GM19455 (cell line): ENCODE measurements at regions not wholly inside any gene's neighbourhood (a gene's known extent, or its start where the extent isn't known, plus 50 kb on each side); places are given as distances from the start of the nearest gene placed in this dataset.

Experiments used
- ATAC-seq: cut with Tn5 transposase; IDR thresholded peaks from one replicate; pipeline ENCODE4 v1.9.1; 2021; ENCODE audit not compliant: unreplicated experiment

DNA sequence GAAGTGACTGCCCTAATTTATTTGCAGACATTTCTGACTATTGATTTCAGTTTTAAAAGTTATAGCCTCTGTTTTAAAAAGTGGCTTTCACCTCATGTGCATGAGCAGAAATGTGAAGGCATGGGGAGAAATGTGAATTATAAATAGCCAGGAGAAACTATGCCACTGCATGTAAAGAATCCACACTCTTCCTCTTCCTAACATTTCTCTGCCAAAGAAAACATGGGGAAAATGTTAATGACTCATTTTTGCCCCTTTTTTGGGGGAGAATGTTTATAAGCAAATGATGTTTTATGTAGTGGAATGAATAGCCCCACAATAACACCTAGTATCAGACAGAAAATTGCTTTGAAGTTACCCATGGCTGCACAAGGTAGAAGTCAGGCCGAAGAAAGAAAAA, 249.0 kb upstream of the TANK start:
- no peak for ATAC-seq

DNA sequence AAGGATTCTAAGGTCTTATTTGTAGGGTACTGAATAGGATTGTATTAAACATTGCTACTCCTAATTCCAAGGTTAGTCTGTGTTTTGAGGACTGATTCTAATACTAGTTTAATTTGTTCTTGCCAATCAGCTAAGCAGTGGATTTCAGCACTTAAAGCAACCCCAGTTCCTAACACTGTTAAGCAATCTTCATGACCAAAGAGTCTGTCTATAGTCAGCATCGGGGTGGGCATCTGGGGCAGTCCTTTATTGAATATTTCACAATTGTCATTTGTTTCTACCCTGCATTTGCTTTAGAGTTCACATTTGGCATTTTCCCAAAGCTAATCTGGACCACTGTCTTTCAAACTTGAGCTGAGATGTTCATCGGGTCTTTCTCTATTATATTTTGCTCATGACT, 248.0 kb upstream of the TANK start:
- no peak for ATAC-seq

DNA sequence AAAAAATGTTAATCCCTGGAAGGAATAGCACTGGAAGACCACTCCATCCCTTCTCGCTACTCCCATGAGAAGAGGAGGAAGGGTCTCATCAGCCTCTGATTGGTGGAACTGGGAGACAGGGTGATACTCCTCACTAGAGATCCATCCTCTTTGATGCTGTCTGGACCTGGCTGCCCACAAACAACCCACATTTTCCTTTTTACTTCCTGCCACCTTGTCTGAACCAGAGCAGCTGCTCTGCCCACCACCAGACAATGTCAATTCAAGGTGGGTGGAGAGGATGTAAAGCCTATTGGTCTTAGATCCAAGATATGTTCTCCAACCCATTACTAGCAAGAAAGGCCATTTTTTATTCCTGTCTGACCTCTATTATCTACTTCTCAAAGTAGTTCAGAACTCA, 246.9 kb upstream of the TANK start:
- ATAC-seq, result no peak

DNA sequence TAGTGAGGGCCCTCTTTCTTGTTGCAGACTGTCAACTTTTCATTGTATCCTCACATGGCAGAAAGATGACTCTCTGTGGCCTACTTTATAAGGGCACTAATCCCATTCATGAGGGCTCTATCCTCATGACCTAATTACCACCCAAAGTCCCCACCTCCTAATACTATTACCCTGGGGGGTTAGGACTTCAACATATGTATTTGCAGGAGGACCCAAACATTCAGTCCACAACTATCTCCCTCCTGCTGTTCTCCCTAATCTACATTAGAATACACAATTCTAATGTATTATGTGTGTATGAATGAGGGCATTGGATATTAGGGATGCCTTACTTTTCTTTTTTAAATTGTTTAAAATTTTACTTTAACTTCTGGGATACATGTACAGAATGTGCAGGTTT, 246.0 kb upstream of the TANK start:
- ATAC-seq, result no peak

DNA sequence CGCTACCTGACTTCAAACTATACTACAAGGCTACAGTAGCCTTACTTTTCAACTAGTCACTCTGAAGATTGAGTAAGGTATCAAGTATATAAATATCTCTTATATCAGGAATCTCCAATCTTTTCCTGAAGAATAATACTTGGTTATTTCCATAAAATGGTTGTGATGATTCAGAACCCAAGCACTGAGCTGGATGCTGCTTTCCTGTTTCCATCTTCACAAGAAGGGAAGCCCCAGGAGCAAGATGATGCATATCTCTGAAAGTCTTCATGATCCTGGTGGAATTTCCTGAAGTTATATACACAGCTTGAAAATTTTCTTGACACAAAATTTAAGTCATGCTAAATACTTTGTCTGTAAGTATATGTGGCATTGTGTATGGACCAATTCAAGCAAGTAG, 243.9 kb upstream of the TANK start:
- no peak for ATAC-seq

- no peak for ATAC-seq
Observed at GRCh38 chr2:160917850-160918249, 242.4 kb upstream of the TANK start.

GRCh38 chr2:160918258-160918657, 242.0 kb upstream of the TANK start:
- no peak for ATAC-seq

DNA sequence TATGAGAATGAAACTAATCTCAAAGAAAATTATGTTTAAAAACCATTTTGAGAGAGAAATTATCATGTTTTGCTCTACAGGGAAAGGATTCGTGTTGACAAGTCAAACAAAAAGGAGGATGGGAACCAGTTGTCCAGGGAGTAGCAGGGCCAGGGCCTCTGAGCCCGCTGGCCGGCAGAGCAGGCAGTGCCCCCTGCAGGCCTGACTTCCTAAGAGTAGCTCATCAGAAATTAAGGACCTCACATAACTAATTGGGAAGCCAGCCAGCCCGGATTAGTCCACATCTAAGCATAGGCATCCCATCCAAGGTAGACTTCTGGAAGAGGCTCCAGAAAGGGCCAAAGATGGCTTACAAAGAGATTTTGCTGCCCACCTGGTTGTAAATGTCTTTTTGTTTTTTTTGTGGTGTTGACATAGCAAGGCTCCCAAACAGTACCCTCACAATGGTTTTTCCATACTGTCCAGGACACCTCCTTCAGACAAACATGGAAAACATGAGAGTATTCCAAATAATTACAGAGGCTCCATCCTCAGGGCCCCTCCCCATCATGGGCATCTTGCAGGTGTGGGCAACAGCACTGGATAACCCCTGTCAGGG, 241.2 kb upstream of the TANK start:
- ATAC-seq, result no peak

DNA sequence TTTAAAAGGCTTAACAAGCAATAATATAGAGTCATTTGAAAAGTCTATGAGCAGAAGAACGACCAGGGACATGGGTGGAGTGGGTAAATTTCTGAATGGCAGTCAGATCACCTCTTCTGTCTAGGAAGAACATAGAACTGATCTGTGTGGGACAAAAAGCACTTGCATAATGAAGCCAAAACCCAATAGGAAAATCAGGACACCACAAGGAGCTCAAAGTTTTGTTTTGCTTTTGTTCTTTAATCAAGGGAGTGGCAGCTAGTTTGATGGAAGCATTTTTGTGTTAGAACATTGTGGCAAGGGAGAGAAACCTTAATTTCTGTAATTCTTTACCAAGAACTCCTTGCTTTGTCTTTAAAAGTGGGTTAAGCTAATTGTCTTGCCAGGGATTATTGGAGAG, 240.2 kb upstream of the TANK start:
- ATAC-seq, result no peak

DNA sequence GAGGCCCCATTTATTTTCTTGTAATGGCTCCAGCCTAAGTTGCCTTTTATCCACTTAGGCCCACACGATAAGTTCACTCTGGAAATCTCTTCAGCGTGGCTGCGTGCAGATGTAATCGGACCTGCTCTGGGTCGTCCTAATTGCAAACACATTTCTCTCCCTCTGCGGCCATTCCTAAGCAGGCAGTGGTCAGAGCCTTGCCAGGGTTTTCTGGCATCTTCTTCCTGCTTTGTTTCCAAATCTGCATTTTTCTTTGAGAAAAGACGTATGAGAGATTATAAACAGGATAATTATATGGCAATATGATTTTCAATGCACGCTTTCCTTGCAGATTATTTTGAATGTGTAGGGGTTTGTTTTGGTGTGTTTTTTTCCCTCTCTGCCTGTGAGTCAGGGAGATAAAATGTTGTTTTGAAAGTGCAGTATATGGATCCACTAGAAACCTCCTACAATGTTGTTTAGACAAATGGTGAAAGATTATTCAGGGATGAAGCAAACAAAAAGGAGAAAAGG, 239.4 kb upstream of the TANK start:
- no peak for ATAC-seq

- no peak for ATAC-seq
Observed at GRCh38 chr2:160921386-160921964, 238.8 kb upstream of the TANK start.

DNA sequence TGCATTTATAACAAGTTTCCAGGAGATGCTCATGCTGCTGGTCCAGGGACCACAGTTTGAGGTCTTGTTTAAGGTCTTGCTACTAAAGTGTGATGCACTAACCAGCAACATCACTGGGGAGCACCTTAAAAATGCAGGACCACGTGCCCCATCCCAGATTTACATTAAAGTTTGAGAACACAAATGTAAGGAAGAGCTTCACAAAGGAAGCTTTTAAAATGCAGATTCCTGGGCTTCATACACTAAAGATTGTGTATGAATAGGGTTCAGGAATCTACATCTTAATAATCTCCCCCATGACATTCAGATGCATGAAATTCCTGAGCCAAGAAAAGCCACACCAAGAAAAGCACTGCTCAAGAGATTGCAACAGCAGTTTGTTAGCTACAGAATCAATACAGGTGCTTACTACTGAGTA, 235.3 kb upstream of the TANK start:
- ATAC-seq, result no peak

DNA sequence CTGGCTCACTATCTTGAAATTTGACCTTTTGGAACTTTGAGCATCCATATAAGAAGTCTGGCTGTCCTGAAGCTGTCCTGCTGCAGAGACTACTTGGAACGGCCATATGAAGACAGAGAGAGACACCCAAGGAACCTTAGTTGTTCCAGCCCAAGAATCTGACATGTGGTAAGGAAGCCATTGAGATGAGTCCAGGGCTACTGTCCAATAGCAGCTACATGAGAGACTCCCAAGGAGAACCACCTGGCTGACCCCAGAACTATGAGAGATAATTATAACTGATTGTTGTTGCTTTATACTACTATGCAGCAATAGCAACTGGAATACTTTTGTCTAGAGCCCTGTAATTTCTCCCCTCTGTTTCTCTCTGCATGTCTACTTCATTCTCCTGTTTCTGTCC, 234.3 kb upstream of the TANK start:
- ATAC-seq, result no peak

- no peak for ATAC-seq
Observed at GRCh38 chr2:160927324-160927723, 232.9 kb upstream of the TANK start.

DNA sequence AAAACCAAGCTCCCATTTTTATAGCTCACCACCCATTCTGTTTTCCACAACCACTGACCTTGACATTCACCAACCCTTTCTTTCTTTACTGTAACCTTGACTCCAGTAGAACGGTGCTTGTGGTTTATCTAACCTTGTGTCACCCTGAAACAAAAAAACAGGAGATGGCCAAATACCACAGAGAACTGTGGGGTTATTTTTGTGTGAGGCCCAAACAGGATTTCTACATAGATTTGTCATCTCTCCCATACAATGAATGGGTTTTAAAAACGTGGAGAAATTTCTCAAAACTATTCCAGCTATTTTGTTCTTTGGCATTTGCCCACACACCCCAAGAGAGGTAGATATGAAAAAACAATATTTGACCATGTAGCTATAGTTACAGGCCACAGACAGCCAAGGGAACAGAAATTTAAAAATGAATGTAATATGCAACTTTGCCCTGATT, 231.3 kb upstream of the TANK start:
- ATAC-seq, result no peak

GRCh38 chr2:160931531-160931930, 228.7 kb upstream of the TANK start:
- ATAC-seq, result no peak

- no peak for ATAC-seq
Observed at GRCh38 chr2:160932960-160933359, 227.3 kb upstream of the TANK start.

DNA sequence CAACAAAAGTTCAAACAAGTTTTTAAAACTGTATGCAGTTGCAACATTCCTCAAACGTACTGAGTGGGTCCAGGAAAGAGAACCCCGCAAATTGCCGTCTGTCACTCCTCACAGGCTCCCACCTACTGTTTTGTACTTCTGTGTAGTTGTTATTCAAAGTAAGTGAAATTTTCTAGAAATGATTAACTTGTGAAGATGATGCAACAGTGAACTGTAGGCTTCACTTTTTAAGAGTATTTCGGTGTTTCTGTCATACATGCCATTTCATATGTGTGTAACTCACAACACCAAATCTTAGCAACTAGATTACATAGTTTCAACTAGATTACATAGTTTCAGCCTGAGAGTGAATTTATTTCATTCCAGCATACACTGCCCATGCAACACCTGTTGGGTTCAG, 226.0 kb upstream of the TANK start:
- no peak for ATAC-seq

- no peak for ATAC-seq
Observed at GRCh38 chr2:160934991-160935390, 225.2 kb upstream of the TANK start.

DNA sequence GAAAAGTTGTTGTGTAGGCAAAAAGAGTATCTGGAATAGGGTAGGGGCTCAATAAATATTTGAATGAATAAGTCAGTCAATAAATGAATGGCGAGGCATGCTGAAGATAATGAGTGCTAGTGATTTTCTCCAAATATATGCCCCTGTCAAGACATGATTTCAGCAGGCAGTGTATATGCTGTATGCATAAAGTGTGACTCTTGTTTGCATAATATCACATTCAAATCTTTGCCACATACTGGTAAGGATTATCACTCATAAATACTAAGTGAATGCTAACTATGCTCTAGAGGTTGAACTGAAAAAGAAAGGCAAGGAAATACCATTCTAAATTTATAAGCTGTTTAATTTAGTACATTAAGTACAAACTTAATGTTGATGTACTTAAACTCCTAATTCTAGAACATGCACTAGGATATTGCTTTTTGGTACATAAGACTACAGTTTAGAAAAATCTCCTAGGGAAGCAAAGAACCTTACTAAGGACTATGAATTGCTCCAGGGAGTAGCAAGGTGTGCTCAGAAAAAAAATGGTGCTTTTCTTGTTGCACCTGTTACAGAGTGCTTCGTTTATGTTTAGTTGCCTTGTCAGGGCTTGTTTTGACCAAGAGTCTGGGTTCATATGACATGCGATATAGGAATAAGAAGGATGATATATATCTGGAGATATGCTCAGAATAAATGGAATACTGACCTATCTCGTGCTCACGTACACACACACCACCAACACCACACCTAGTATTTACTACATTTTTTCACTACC, 224.0 kb upstream of the TANK start:
- no peak for ATAC-seq

GRCh38 chr2:160940271-160940670, 220.0 kb upstream of the TANK start:
- ATAC-seq, result no peak

- no peak for ATAC-seq
Observed at GRCh38 chr2:160940699-160941098, 219.5 kb upstream of the TANK start.
